Pancreas (tissue), 10 donors: ENCODE measurements at regions not wholly inside any gene's neighbourhood (a gene's known extent, or its start where the extent isn't known, plus 50 kb on each side); places are given as distances from the start of the nearest gene placed in this dataset.
"Not testable (repeated sequence)": the region's sequence is repeated elsewhere in the genome, so short reads cannot be mapped to it uniquely, and the experiment has no call there.

Experiments used
- ATAC-seq, 4 donors: fragments of 200-7000 bp; cut with Tn5 transposase; one replicate each; pipeline versions ENCODE4 v1.8.0 to v1.9.1; 2020; ENCODE audit warnings: mild to moderate bottlenecking in 4 of 4, moderate library complexity in 4 of 4
- DNase-seq, 6 donors: peaks; one replicate each; pipeline ENCODE4 v3.0.0-alpha.2; 2020
- FAIRE-seq: peaks from 2 replicates; lab custom pipeline; 2012; peaks lifted over from hg19 to GRCh38; lab: Jason Lieb, UNC
- H3K27ac ChIP-seq, 4 donors: fragments of 200-600 bp; sonication (generic); 1 replicate in 3 of 4; 2 replicates in 1 of 4; pipeline versions ENCODE4 v1.5.0 to v1.8.0; 2020
- H3K27me3 ChIP-seq, 4 donors: fragments of 200-600 bp; one replicate each; pipeline ENCODE4 v1.8.0; 2021
- H3K36me3 ChIP-seq, 3 donors: fragments of 200-600 bp; sonication (generic) in 1 of 3; one replicate each; pipeline versions ENCODE4 v1.5.0 to v1.8.0; 2020 to 2021
- H3K4me1 ChIP-seq, 3 donors: fragments of 200-600 bp; one replicate each; pipeline ENCODE4 v1.8.0; 2021
- H3K4me3 ChIP-seq, 4 donors: fragments of 200-600 bp; sonication (generic) in 2 of 4; one replicate each; pipeline versions ENCODE4 v1.5.0 to v1.8.0; 2020 to 2021
- H3K9me3 ChIP-seq, 4 donors: fragments of 200-600 bp; one replicate each; pipeline ENCODE4 v1.8.0; 2021
- WGBS, 2 donors: extraction: QIAGEN DNeasy Blood & Tissue Kit; methylation state at CpG; one replicate each; pipeline ENCODE4 v1.1.7; 2013; 5-methylcytosine and 5-hydroxymethylcytosine counted together
- intact Hi-C, 3 donors: fragments of 100-400 bp; cut with DNase I; formaldehyde crosslinking; loops; one replicate each; pipeline versions ENCODE4 v1.11.1 to v1.14.2; 2022
- TF ChIP-seq, protein P1 (sequence below), 4 donors: fragments of 200-600 bp; sonication (generic) in 3 of 4; IDR thresholded peaks; one replicate each; pipeline versions ENCODE4 v1.5.0 to v1.8.0; 2021; ENCODE audit warnings: antibody characterized with exemption in 4 of 4
- donor health status: healthy with polysubstance abuse.
- donor health status: DM: no; HTN: no; CAD: no; lungs with moderate emphysema.
- donor health status: DM: no; HTN: no; CAD: no.
- donor health status: control.
- donor health status: control.
- donor health status: Bipolar disorder and iron deficiency.
- donor health status: DM: yes; HTN: yes; CAD: no.
- donor health status: DM: no; HTN: no; CAD: no.
- donor health status: DM: no; HTN: no; CAD: no.
- donor health status: DM: yes; HTN: yes; CAD: no.

DNA sequence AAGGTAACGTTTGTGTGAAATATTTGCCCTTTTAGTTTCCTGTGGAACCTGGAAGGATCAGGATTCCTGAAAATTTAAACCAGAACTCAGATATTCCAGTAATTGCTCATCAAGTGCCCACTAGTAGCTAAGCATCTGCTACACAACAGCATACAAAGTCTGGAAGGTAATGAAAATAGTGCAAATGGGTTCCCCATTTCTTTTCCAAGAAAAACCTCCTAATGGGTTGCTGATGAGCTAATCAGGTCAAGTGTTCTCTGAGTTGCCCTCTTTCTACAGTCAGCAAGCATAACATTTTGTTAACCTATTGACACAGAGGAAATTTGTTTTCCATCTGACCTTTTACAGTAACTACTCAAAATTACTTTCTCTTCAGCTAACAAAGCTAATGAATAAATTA, 83.6 kb upstream of the PMCH start:
- TF ChIP-seq, protein P1, sequence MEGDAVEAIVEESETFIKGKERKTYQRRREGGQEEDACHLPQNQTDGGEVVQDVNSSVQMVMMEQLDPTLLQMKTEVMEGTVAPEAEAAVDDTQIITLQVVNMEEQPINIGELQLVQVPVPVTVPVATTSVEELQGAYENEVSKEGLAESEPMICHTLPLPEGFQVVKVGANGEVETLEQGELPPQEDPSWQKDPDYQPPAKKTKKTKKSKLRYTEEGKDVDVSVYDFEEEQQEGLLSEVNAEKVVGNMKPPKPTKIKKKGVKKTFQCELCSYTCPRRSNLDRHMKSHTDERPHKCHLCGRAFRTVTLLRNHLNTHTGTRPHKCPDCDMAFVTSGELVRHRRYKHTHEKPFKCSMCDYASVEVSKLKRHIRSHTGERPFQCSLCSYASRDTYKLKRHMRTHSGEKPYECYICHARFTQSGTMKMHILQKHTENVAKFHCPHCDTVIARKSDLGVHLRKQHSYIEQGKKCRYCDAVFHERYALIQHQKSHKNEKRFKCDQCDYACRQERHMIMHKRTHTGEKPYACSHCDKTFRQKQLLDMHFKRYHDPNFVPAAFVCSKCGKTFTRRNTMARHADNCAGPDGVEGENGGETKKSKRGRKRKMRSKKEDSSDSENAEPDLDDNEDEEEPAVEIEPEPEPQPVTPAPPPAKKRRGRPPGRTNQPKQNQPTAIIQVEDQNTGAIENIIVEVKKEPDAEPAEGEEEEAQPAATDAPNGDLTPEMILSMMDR (IDR thresholded peaks at IDR 0.05) = no peak
- Histone ChIP-seq H3K9me3 (no peaks in the 10 kb centered on the region), H3K36me3 (no peaks in the 10 kb centered on the region), H3K4me3 (no peak overlapping the region), H3K4me1 (no peaks in the 10 kb centered on the region), H3K27ac (no peak overlapping the region), H3K27me3 (no peaks in the 10 kb centered on the region)
- intact Hi-C loops = no loop called here
- FAIRE-seq = no peak
- no peak for ATAC-seq
- no peak for DNase-seq
- WGBS, 2 donors = 32 to 62% methylated on average over 1 of the region's 1 CpG

GRCh38 chr12:102255687-102256086, 58.1 kb upstream of the PMCH start:
- DNase-seq, FAIRE-seq, H3K4me3 ChIP-seq, ATAC-seq, H3K9me3 ChIP-seq, H3K27me3 ChIP-seq, H3K4me1 ChIP-seq, intact Hi-C loops, H3K27ac ChIP-seq, H3K36me3 ChIP-seq: not testable (repeated sequence)
- WGBS, 2 donors = 48 to 60% methylated on average over 1 of the region's 2 CpGs

DNA sequence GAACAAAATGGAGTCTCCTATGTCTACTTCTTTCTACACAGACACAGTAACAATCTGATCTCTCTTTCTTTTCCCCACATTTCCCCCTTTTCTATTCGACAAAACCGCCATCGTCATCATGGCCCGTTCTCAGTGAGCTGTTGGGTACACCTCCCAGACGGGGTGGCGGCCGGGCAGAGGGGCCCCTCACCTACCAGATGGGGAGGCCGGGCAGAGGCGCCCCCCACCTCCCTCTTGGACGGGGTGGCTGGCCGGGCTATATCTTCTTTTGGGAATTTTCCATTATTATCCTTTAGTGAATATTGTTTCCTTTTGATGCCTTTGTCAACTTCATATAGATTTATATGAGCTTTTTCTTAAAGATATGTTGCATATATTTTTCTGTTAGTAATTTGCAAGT, 53.4 kb upstream of the PMCH start:
- H3K4me3 ChIP-seq, H3K9me3 ChIP-seq, ATAC-seq, DNase-seq, intact Hi-C loops, H3K36me3 ChIP-seq, H3K27ac ChIP-seq, H3K27me3 ChIP-seq, H3K4me1 ChIP-seq, FAIRE-seq: not testable (repeated sequence)
- WGBS, 2 donors = 81% methylated on average over 7 to 10 of the region's 11 CpGs

GRCh38 chr12:102249079-102249841, 51.6 kb upstream of the PMCH start:
- Histone ChIP-seq H3K27ac (no peak overlapping the region), H3K9me3 (no peaks in the 10 kb centered on the region), H3K4me1 (no peaks in the 10 kb centered on the region), H3K27me3 (no peaks in the 10 kb centered on the region), H3K4me3 (no peak overlapping the region), H3K36me3 (no peaks in the 10 kb centered on the region)
- ATAC-seq (peak in 1 of 4 donors; percentile 22), FAIRE-seq (no peak), DNase-seq (no peak)
- TF ChIP-seq, protein P1 (IDR thresholded peaks at IDR 0.05) = no peak
- WGBS, 2 donors = 19 to 20% methylated on average over 2 of the region's 2 CpGs
- intact Hi-C loops = no loop called here
